ENCODE measurements at regions not wholly inside any gene's neighbourhood (a gene's known extent, or its start where the extent isn't known, plus 50 kb on each side); places are given as distances from the start of the nearest gene placed in this dataset.

DNA sequence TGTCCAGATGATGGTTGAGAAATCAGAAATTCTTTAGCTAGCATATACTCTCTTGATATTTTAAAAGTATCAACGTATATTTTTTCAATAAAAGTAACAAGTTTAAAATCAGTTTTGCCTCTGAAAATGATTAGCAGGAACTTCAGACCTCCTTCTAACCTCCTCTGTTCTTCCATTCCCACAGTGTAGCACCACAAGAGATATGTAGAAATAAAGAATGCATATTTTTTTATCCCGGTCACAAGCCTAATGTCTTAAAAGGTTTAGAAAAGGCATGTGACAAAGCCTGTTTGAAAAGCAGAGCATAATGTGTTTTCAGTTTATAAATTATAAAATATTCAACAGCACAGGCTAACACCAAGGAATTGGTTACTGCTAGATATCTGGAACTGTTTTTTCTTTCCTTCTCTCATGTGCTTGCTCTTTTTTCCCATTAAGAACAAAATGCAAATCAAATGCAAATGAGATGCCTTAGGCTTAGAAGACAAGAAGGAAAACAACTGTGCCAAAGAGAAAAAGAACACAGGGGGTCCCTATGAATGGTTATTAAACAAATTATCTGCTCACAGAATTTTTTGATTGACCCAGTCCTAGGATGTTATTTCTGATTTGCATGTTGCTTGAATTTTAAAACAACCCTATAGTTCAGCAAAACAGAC is 351.7 kb upstream of the FAM241A start:
- TF ChIP-seq, protein P1, sequence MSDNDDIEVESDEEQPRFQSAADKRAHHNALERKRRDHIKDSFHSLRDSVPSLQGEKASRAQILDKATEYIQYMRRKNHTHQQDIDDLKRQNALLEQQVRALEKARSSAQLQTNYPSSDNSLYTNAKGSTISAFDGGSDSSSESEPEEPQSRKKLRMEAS (IDR thresholded peaks at IDR 0.05; ENCODE audit: insufficient read depth, insufficient read length), result no peak
- TF ChIP-seq, protein P2, sequence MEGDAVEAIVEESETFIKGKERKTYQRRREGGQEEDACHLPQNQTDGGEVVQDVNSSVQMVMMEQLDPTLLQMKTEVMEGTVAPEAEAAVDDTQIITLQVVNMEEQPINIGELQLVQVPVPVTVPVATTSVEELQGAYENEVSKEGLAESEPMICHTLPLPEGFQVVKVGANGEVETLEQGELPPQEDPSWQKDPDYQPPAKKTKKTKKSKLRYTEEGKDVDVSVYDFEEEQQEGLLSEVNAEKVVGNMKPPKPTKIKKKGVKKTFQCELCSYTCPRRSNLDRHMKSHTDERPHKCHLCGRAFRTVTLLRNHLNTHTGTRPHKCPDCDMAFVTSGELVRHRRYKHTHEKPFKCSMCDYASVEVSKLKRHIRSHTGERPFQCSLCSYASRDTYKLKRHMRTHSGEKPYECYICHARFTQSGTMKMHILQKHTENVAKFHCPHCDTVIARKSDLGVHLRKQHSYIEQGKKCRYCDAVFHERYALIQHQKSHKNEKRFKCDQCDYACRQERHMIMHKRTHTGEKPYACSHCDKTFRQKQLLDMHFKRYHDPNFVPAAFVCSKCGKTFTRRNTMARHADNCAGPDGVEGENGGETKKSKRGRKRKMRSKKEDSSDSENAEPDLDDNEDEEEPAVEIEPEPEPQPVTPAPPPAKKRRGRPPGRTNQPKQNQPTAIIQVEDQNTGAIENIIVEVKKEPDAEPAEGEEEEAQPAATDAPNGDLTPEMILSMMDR (IDR thresholded peaks at IDR 0.05; ENCODE audit: extremely low read depth in 1 of 2, insufficient read depth in 1 of 2, low read depth in 1 of 2, low read length in 2 of 2), result no peak
- no peak for TF ChIP-seq EZH2 (IDR thresholded peaks at IDR 0.05; ENCODE audit: borderline replicate concordance, low read depth, low read length, severe bottlenecking)
- no peak for TF ChIP-seq POLR2A (IDR thresholded peaks at IDR 0.05; ENCODE audit: low read depth, low read length)
- TF ChIP-seq JUN (IDR thresholded peaks at IDR 0.05; ENCODE audit: borderline replicate concordance, insufficient read depth, insufficient read length, low read depth), result no peak

All from endothelial cell of umbilical vein (primary cell).